Epithelial cell of prostate (primary cell): ENCODE measurements at regions not wholly inside any gene's neighbourhood (a gene's known extent, or its start where the extent isn't known, plus 50 kb on each side); places are given as distances from the start of the nearest gene placed in this dataset.
"Not testable (repeated sequence)": the region's sequence is repeated elsewhere in the genome, so short reads cannot be mapped to it uniquely, and the experiment has no call there.

Source experiments
- DNase-seq: peaks from one replicate; pipeline ENCODE4 v3.0.0-alpha.2; 2011; ENCODE audit warnings: low read depth, low spot score
- H3K27ac ChIP-seq: fragments of 450-650 bp; 2 replicates; pipeline ENCODE4 v1.5.1; 2017; ENCODE audit warnings: mild to moderate bottlenecking

- H3K27ac ChIP-seq = no peak overlapping the region
- no peak for DNase-seq
Measured at GRCh38 chr6:67506352-67506751, 1128.7 kb upstream of the ADGRB3 start.

GRCh38 chr6:67501755-67502154 is 1133.3 kb upstream of the ADGRB3 start:
- H3K27ac ChIP-seq = no peak overlapping the region
- no peak for DNase-seq

GRCh38 chr6:67497749-67498148 is 1137.3 kb upstream of the ADGRB3 start:
- DNase-seq = no peak
- H3K27ac ChIP-seq = no peak overlapping the region

GRCh38 chr6:67496191-67496590 is 1138.9 kb upstream of the ADGRB3 start:
- no peak overlapping the region for H3K27ac ChIP-seq
- DNase-seq = no peak

- no peak overlapping the region for H3K27ac ChIP-seq
- no peak for DNase-seq
Measured at GRCh38 chr6:67493682-67494081, 1141.4 kb upstream of the ADGRB3 start.

- no peak for DNase-seq
- no peak overlapping the region for H3K27ac ChIP-seq
Measured at GRCh38 chr6:67475700-67476099, 1159.4 kb upstream of the ADGRB3 start.

- no peak overlapping the region for H3K27ac ChIP-seq
- DNase-seq = no peak
Measured at GRCh38 chr6:67467341-67467740, 1167.7 kb upstream of the ADGRB3 start.

GRCh38 chr6:67462725-67463124 is 1172.4 kb upstream of the ADGRB3 start:
- DNase-seq = not testable (repeated sequence)

GRCh38 chr6:67459556-67459955 is 1175.5 kb upstream of the ADGRB3 start:
- no peak overlapping the region for H3K27ac ChIP-seq
- no peak for DNase-seq

More at GRCh38 chr6:67462725-67463124, 1172.4 kb upstream of the ADGRB3 start:
- H3K27ac ChIP-seq = not testable (repeated sequence)

GRCh38 chr6:67458265-67458664 is 1176.8 kb upstream of the ADGRB3 start:
- no peak for DNase-seq
- no peak overlapping the region for H3K27ac ChIP-seq

GRCh38 chr6:67451874-67452273 is 1183.2 kb upstream of the ADGRB3 start:
- H3K27ac ChIP-seq = no peak overlapping the region
- DNase-seq = no peak

GRCh38 chr6:67450641-67451040 is 1184.4 kb upstream of the ADGRB3 start:
- no peak for DNase-seq
- no peak overlapping the region for H3K27ac ChIP-seq

- H3K27ac ChIP-seq = no peak overlapping the region
- no peak for DNase-seq
Measured at GRCh38 chr6:67449602-67450001, 1185.5 kb upstream of the ADGRB3 start.

- no peak overlapping the region for H3K27ac ChIP-seq
- DNase-seq = no peak
Measured at GRCh38 chr6:67433124-67433523, 1202.0 kb upstream of the ADGRB3 start.

- DNase-seq = no peak
- H3K27ac ChIP-seq = no peak overlapping the region
Measured at GRCh38 chr6:67431076-67431475, 1204.0 kb upstream of the ADGRB3 start.

GRCh38 chr6:67426686-67427085 is 1208.4 kb upstream of the ADGRB3 start:
- not testable (repeated sequence) for H3K27ac ChIP-seq, DNase-seq

- no peak for DNase-seq
- no peak overlapping the region for H3K27ac ChIP-seq
Measured at GRCh38 chr6:67412035-67412434, 1223.0 kb upstream of the ADGRB3 start.

GRCh38 chr6:67411036-67411435 is 1224.0 kb upstream of the ADGRB3 start:
- H3K27ac ChIP-seq = no peak overlapping the region
- DNase-seq = no peak

- no peak for DNase-seq
Measured at GRCh38 chr6:67394254-67394653, 1240.8 kb upstream of the ADGRB3 start.

GRCh38 chr6:67393356-67393755 is 1241.7 kb upstream of the ADGRB3 start:
- no peak for DNase-seq
- H3K27ac ChIP-seq = no peak overlapping the region

More at GRCh38 chr6:67394254-67394653, 1240.8 kb upstream of the ADGRB3 start:
- H3K27ac ChIP-seq = no peak overlapping the region

GRCh38 chr6:67391955-67392354 is 1243.1 kb upstream of the ADGRB3 start:
- DNase-seq = no peak
- H3K27ac ChIP-seq = no peak overlapping the region

GRCh38 chr6:67369679-67370078 is 1265.4 kb upstream of the ADGRB3 start:
- no peak for DNase-seq
- no peak overlapping the region for H3K27ac ChIP-seq

GRCh38 chr6:67362976-67363375 is 1272.1 kb upstream of the ADGRB3 start:
- DNase-seq = no peak
- no peak overlapping the region for H3K27ac ChIP-seq
